Loucy (cell line): ENCODE measurements at regions not wholly inside any gene's neighbourhood (a gene's known extent, or its start where the extent isn't known, plus 50 kb on each side); places are given as distances from the start of the nearest gene placed in this dataset.

Source experiments
- H2AFZ ChIP-seq: fragments of 200-600 bp; sonication (generic); 2 replicates; pipeline ENCODE4 v1.6.0; 2016; ENCODE audit warnings: antibody characterized with exemption, mild to moderate bottlenecking, low read length, moderate library complexity
- H3F3A ChIP-seq: fragments of 200-600 bp; 2 replicates; pipeline ENCODE4 v1.6.0; 2016; ENCODE audit warnings: antibody characterized with exemption, low read depth, mild to moderate bottlenecking
- H3K27me3 ChIP-seq: fragments of 200-600 bp; sonication (generic); 2 replicates; pipeline ENCODE4 v1.6.1; 2014; ENCODE audit warnings: low read length, mild to moderate bottlenecking; ENCODE audit not compliant: insufficient read depth, poor library complexity, severe bottlenecking
- H3K36me3 ChIP-seq: fragments of 200-600 bp; sonication (generic); 2 replicates; pipeline ENCODE4 v1.6.1; 2016; ENCODE audit warnings: low read length; ENCODE audit not compliant: insufficient read depth
- H3K4me1 ChIP-seq: fragments of 200-600 bp; sonication (generic); 2 replicates; pipeline ENCODE4 v1.5.1; 2014; ENCODE audit warnings: low read length, mild to moderate bottlenecking; ENCODE audit not compliant: insufficient read depth, poor library complexity, severe bottlenecking
- H3K4me2 ChIP-seq: fragments of 200-600 bp; sonication (generic); 2 replicates; pipeline ENCODE4 v1.6.0; 2014; ENCODE audit warnings: antibody characterized with exemption, low read length, low read depth, mild to moderate bottlenecking; ENCODE audit not compliant: poor library complexity, severe bottlenecking
- H3K4me3 ChIP-seq: fragments of 200-600 bp; sonication (generic); 2 replicates; pipeline ENCODE4 v1.5.1; 2014; ENCODE audit warnings: low read length, mild to moderate bottlenecking, mixed read lengths; ENCODE audit not compliant: poor library complexity, severe bottlenecking
- H3K79me2 ChIP-seq: fragments of 200-600 bp; sonication (generic); 2 replicates; pipeline ENCODE4 v1.6.1; 2014; ENCODE audit warnings: low read length; ENCODE audit not compliant: insufficient read depth
- H3K9ac ChIP-seq: fragments of 200-600 bp; sonication (generic); 2 replicates; pipeline ENCODE4 v1.6.0; 2014; ENCODE audit warnings: mild to moderate bottlenecking, low read depth, low read length, moderate library complexity; ENCODE audit not compliant: poor library complexity, severe bottlenecking
- H3K9me2 ChIP-seq: fragments of 200-600 bp; sonication (generic); replicated peaks from 2 replicates; pipeline ENCODE4 v1.6.1; 2016; ENCODE audit warnings: low read depth, low read length, mixed read lengths
- H3K9me3 ChIP-seq: fragments of 200-600 bp; sonication (generic); 2 replicates; pipeline ENCODE4 v1.6.1; 2014; ENCODE audit warnings: mild to moderate bottlenecking, antibody characterized with exemption, low read length, low read depth; ENCODE audit not compliant: insufficient read depth
- H4K20me1 ChIP-seq: fragments of 200-600 bp; sonication (generic); 2 replicates; pipeline ENCODE4 v1.6.0; 2014; ENCODE audit warnings: antibody characterized with exemption, low read length, mild to moderate bottlenecking; ENCODE audit not compliant: insufficient read depth, poor library complexity, severe bottlenecking
- CTCF ChIP-seq: fragments of 200-600 bp; sonication (generic); conservative IDR thresholded peaks from 2 replicates; pipeline ENCODE4 v1.5.1; 2014; ENCODE audit warnings: mild to moderate bottlenecking, antibody characterized with exemption, low read length
- EZH2phosphoT487 ChIP-seq: fragments of 200-600 bp; IDR thresholded peaks from 2 replicates; pipeline ENCODE4 v1.6.1; 2018; ENCODE audit warnings: antibody characterized with exemption, mild to moderate bottlenecking, moderate library complexity, borderline replicate concordance

GRCh38 chr3:8368598-8368997, 133.0 kb upstream of the LMCD1 start:
- no peaks in the 10 kb centered on the region for H3K79me2 ChIP-seq
- no peaks in the 10 kb centered on the region for H3K36me3 ChIP-seq
- H4K20me1 ChIP-seq = no peaks in the 10 kb centered on the region
- no peaks in the 10 kb centered on the region for H3K9me2 ChIP-seq
- H3K4me1 ChIP-seq = peaks cover 20% of the 10 kb centered on the region
- H3K9me3 ChIP-seq = no peaks in the 10 kb centered on the region
- H2AFZ ChIP-seq = no peak overlapping the region
- H3K9ac ChIP-seq = no peak overlapping the region
- no peaks in the 10 kb centered on the region for H3K27me3 ChIP-seq
- TF ChIP-seq CTCF = no peak
- no peak for TF ChIP-seq EZH2phosphoT487
- no peaks in the 10 kb centered on the region for H3F3A ChIP-seq
- no peak overlapping the region for H3K4me2 ChIP-seq
- no peak overlapping the region for H3K4me3 ChIP-seq

- no peaks in the 10 kb centered on the region for H3K79me2 ChIP-seq
- peaks cover 20% of the 10 kb centered on the region for H3K4me1 ChIP-seq
- H4K20me1 ChIP-seq = no peaks in the 10 kb centered on the region
- no peak overlapping the region for H3K9ac ChIP-seq
- H3K9me2 ChIP-seq = no peaks in the 10 kb centered on the region
- no peaks in the 10 kb centered on the region for H3K9me3 ChIP-seq
- no peak overlapping the region for H2AFZ ChIP-seq
- H3K27me3 ChIP-seq = no peaks in the 10 kb centered on the region
- no peaks in the 10 kb centered on the region for H3K36me3 ChIP-seq
- TF ChIP-seq CTCF (no peak), EZH2phosphoT487 (no peak)
- H3K4me2 ChIP-seq = no peak overlapping the region
- no peak overlapping the region for H3K4me3 ChIP-seq
- H3F3A ChIP-seq = no peaks in the 10 kb centered on the region
Measured at GRCh38 chr3:8369638-8370037, 132.0 kb upstream of the LMCD1 start.

- no peaks in the 10 kb centered on the region for H3K36me3 ChIP-seq
- H3K9me2 ChIP-seq = no peaks in the 10 kb centered on the region
- H2AFZ ChIP-seq = no peak overlapping the region
- no peaks in the 10 kb centered on the region for H4K20me1 ChIP-seq
- no peak overlapping the region for H3K9ac ChIP-seq
- H3K9me3 ChIP-seq = no peaks in the 10 kb centered on the region
- H3F3A ChIP-seq = no peaks in the 10 kb centered on the region
- peaks cover 20% of the 10 kb centered on the region for H3K4me1 ChIP-seq
- TF ChIP-seq EZH2phosphoT487 (no peak), CTCF (no peak)
- no peak overlapping the region for H3K4me3 ChIP-seq
- no peaks in the 10 kb centered on the region for H3K79me2 ChIP-seq
- no peak overlapping the region for H3K4me2 ChIP-seq
- no peaks in the 10 kb centered on the region for H3K27me3 ChIP-seq
Measured at GRCh38 chr3:8371085-8371551, 130.5 kb upstream of the LMCD1 start.
